ENCODE measurements at regions not wholly inside any gene's neighbourhood (a gene's known extent, or its start where the extent isn't known, plus 50 kb on each side); places are given as distances from the start of the nearest gene placed in this dataset.
"Not testable (repeated sequence)": the region's sequence is repeated elsewhere in the genome, so short reads cannot be mapped to it uniquely, and the experiment has no call there.

- H3K79me2 ChIP-seq (ENCODE audit: control insufficient read depth, insufficient read depth, low read length, unreplicated experiment); H3K36me3 ChIP-seq (ENCODE audit: insufficient read depth, low read length); H3K4me3 ChIP-seq (ENCODE audit: low read depth, low read length); H3K27me3 ChIP-seq (ENCODE audit: insufficient read depth, low read length); H2AFZ ChIP-seq (ENCODE audit: low read length, unreplicated experiment); H3K27ac ChIP-seq (ENCODE audit: low read depth, low read length): not testable (repeated sequence)
- H3K4me1 ChIP-seq (ENCODE audit: control insufficient read depth, insufficient read depth, low read length, unreplicated experiment): peaks cover 10% of the 10 kb centered on the region
Measured at GRCh38 chr2:160832381-160832780, 327.8 kb upstream of the TANK start.

GRCh38 chr2:160835166-160835565, 325.1 kb upstream of the TANK start:
- peaks cover 10% of the 10 kb centered on the region for H3K4me1 ChIP-seq (ENCODE audit: control insufficient read depth, insufficient read depth, low read length, unreplicated experiment)
- H3K36me3 ChIP-seq (ENCODE audit: insufficient read depth, low read length): no peaks in the 10 kb centered on the region
- no peak overlapping the region for H3K4me3 ChIP-seq (ENCODE audit: low read depth, low read length)
- H3K27ac ChIP-seq (ENCODE audit: low read depth, low read length): no peak overlapping the region
- no peaks in the 10 kb centered on the region for H3K79me2 ChIP-seq (ENCODE audit: control insufficient read depth, insufficient read depth, low read length, unreplicated experiment)
- H3K27me3 ChIP-seq (ENCODE audit: insufficient read depth, low read length): no peaks in the 10 kb centered on the region
- no peak overlapping the region for H2AFZ ChIP-seq (ENCODE audit: low read length, unreplicated experiment)

DNA sequence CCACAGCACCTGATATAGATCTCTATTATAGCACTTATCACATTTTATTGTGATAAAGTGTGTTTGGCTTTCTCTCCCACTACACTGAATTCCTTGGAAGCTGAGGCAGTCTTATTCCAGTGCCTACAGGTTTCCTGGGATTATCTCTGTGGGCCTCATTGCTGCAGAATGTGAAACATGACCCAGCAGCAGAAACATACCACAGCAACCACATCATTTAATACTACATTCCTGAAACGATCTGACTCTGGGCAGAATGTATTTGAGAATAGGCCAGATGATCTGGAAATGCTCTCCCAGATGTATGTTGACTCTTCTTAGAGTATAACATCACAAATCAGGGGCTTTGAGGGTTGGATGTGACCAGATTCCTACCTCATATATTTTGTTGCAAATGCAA, 323.5 kb upstream of the TANK start:
- Histone ChIP-seq H3K36me3 (ENCODE audit: insufficient read depth, low read length) (no peaks in the 10 kb centered on the region), H3K4me3 (ENCODE audit: low read depth, low read length) (no peak overlapping the region), H3K4me1 (ENCODE audit: control insufficient read depth, insufficient read depth, low read length, unreplicated experiment) (peaks cover 10% of the 10 kb centered on the region), H3K27me3 (ENCODE audit: insufficient read depth, low read length) (no peaks in the 10 kb centered on the region), H3K79me2 (ENCODE audit: control insufficient read depth, insufficient read depth, low read length, unreplicated experiment) (no peaks in the 10 kb centered on the region), H3K27ac (ENCODE audit: low read depth, low read length) (peak overlapping the region; percentile 12; the same call in 1 of the 2 replicates), H2AFZ (ENCODE audit: low read length, unreplicated experiment) (no peak overlapping the region)

DNA sequence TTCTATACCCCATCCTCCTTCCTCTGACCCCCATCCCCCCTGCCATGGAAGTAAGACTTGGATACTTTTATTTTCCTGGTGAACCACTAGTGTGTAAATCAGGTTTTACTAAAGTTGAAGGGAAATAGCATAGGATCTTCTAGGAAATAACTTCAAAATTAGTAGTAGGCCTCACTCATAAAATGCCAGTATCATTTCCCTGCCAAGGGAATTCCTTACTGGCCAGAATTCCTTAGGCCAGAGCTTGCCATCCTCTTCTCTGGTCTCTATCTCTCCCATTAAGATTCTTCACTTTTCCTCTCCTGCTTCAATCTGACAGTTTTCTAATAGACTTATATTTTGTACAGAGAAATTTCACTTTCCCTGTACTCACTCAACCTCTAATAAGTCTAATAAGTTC, 322.8 kb upstream of the TANK start:
- H3K27ac ChIP-seq (ENCODE audit: low read depth, low read length): no peak overlapping the region
- H2AFZ ChIP-seq (ENCODE audit: low read length, unreplicated experiment): no peak overlapping the region
- H3K4me1 ChIP-seq (ENCODE audit: control insufficient read depth, insufficient read depth, low read length, unreplicated experiment): peaks cover 10% of the 10 kb centered on the region
- H3K79me2 ChIP-seq (ENCODE audit: control insufficient read depth, insufficient read depth, low read length, unreplicated experiment): no peaks in the 10 kb centered on the region
- H3K4me3 ChIP-seq (ENCODE audit: low read depth, low read length): no peak overlapping the region
- H3K27me3 ChIP-seq (ENCODE audit: insufficient read depth, low read length): no peaks in the 10 kb centered on the region
- no peaks in the 10 kb centered on the region for H3K36me3 ChIP-seq (ENCODE audit: insufficient read depth, low read length)

DNA sequence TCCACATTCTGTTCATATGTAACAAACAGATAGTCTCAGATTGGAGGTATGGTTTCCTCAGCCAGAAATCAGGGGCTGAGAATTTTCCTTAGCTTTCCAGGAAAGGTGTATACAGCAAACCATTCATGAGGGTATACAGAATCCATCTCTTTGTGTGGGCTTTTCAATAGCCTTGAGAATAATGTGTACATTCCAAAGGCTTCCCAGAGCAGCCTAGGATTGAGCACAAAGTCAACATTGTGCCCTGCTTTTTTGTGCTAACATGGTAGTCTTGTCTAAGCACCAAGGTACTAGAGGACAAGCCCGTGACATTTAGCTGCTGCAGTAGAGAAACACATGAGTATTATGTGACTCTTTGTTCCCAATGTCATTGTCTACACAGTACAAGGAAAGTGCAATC, 322.1 kb upstream of the TANK start:
- Histone ChIP-seq H3K36me3 (ENCODE audit: insufficient read depth, low read length) (no peaks in the 10 kb centered on the region), H3K27ac (ENCODE audit: low read depth, low read length) (no peak overlapping the region), H3K4me3 (ENCODE audit: low read depth, low read length) (no peak overlapping the region), H3K27me3 (ENCODE audit: insufficient read depth, low read length) (no peaks in the 10 kb centered on the region), H3K79me2 (ENCODE audit: control insufficient read depth, insufficient read depth, low read length, unreplicated experiment) (no peaks in the 10 kb centered on the region), H3K4me1 (ENCODE audit: control insufficient read depth, insufficient read depth, low read length, unreplicated experiment) (peaks cover 10% of the 10 kb centered on the region), H2AFZ (ENCODE audit: low read length, unreplicated experiment) (no peak overlapping the region)

GRCh38 chr2:160838691-160839090, 321.5 kb upstream of the TANK start:
- no peak overlapping the region for H3K4me3 ChIP-seq (ENCODE audit: low read depth, low read length)

GRCh38 chr2:160842286-160842685, 317.9 kb upstream of the TANK start:
- Histone ChIP-seq H3K4me3 (ENCODE audit: low read depth, low read length) (no peak overlapping the region), H3K27me3 (ENCODE audit: insufficient read depth, low read length) (no peaks in the 10 kb centered on the region), H3K79me2 (ENCODE audit: control insufficient read depth, insufficient read depth, low read length, unreplicated experiment) (no peaks in the 10 kb centered on the region), H3K27ac (ENCODE audit: low read depth, low read length) (no peak overlapping the region), H3K4me1 (ENCODE audit: control insufficient read depth, insufficient read depth, low read length, unreplicated experiment) (peaks cover under 1% of the 10 kb centered on the region), H2AFZ (ENCODE audit: low read length, unreplicated experiment) (no peak overlapping the region), H3K36me3 (ENCODE audit: insufficient read depth, low read length) (no peaks in the 10 kb centered on the region)

More at GRCh38 chr2:160838691-160839090, 321.5 kb upstream of the TANK start:
- Histone ChIP-seq H2AFZ (ENCODE audit: low read length, unreplicated experiment) (no peak overlapping the region), H3K27me3 (ENCODE audit: insufficient read depth, low read length) (no peaks in the 10 kb centered on the region), H3K27ac (ENCODE audit: low read depth, low read length) (no peak overlapping the region), H3K4me1 (ENCODE audit: control insufficient read depth, insufficient read depth, low read length, unreplicated experiment) (peaks cover 10% of the 10 kb centered on the region), H3K36me3 (ENCODE audit: insufficient read depth, low read length) (no peaks in the 10 kb centered on the region), H3K79me2 (ENCODE audit: control insufficient read depth, insufficient read depth, low read length, unreplicated experiment) (no peaks in the 10 kb centered on the region)

GRCh38 chr2:160859096-160859495, 301.1 kb upstream of the TANK start:
- Histone ChIP-seq H3K4me3 (ENCODE audit: low read depth, low read length) (no peak overlapping the region), H3K79me2 (ENCODE audit: control insufficient read depth, insufficient read depth, low read length, unreplicated experiment) (no peaks in the 10 kb centered on the region), H3K36me3 (ENCODE audit: insufficient read depth, low read length) (no peaks in the 10 kb centered on the region), H3K4me1 (ENCODE audit: control insufficient read depth, insufficient read depth, low read length, unreplicated experiment) (no peaks in the 10 kb centered on the region), H3K27ac (ENCODE audit: low read depth, low read length) (no peak overlapping the region), H3K27me3 (ENCODE audit: insufficient read depth, low read length) (no peaks in the 10 kb centered on the region), H2AFZ (ENCODE audit: low read length, unreplicated experiment) (no peak overlapping the region)

DNA sequence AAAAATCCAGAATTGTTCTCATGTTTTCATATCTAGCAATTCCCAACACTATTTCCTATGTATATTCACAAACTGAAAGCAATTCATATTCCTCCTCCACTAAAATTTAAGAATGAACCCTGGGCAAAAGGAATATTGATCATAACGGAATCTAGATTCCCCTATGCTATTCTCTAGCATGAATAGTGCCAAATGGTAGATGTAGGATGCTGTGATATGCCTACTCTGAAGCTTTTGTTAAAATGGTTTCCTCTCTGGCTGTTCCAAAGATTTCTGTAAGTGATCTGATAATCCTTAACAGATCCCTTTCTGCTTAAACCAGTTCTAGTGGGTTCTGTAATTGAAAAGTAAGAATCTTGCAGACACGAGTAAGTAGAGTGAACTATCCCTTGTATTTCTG, 298.0 kb upstream of the TANK start:
- no peaks in the 10 kb centered on the region for H3K36me3 ChIP-seq (ENCODE audit: insufficient read depth, low read length)
- H3K27ac ChIP-seq (ENCODE audit: low read depth, low read length): no peak overlapping the region
- H2AFZ ChIP-seq (ENCODE audit: low read length, unreplicated experiment): no peak overlapping the region
- H3K27me3 ChIP-seq (ENCODE audit: insufficient read depth, low read length): no peaks in the 10 kb centered on the region
- H3K79me2 ChIP-seq (ENCODE audit: control insufficient read depth, insufficient read depth, low read length, unreplicated experiment): no peaks in the 10 kb centered on the region
- no peak overlapping the region for H3K4me3 ChIP-seq (ENCODE audit: low read depth, low read length)
- H3K4me1 ChIP-seq (ENCODE audit: control insufficient read depth, insufficient read depth, low read length, unreplicated experiment): no peaks in the 10 kb centered on the region

- no peaks in the 10 kb centered on the region for H3K36me3 ChIP-seq (ENCODE audit: insufficient read depth, low read length)
- H3K79me2 ChIP-seq (ENCODE audit: control insufficient read depth, insufficient read depth, low read length, unreplicated experiment): no peaks in the 10 kb centered on the region
- H3K4me1 ChIP-seq (ENCODE audit: control insufficient read depth, insufficient read depth, low read length, unreplicated experiment): peaks cover 37% of the 10 kb centered on the region
- peak overlapping the region; percentile 91 for H3K27ac ChIP-seq (ENCODE audit: low read depth, low read length)
- H3K4me3 ChIP-seq (ENCODE audit: low read depth, low read length): no peak overlapping the region
- H2AFZ ChIP-seq (ENCODE audit: low read length, unreplicated experiment): no peak overlapping the region
- H3K27me3 ChIP-seq (ENCODE audit: insufficient read depth, low read length): no peaks in the 10 kb centered on the region
Measured at GRCh38 chr2:160868891-160869290, 291.3 kb upstream of the TANK start.

DNA sequence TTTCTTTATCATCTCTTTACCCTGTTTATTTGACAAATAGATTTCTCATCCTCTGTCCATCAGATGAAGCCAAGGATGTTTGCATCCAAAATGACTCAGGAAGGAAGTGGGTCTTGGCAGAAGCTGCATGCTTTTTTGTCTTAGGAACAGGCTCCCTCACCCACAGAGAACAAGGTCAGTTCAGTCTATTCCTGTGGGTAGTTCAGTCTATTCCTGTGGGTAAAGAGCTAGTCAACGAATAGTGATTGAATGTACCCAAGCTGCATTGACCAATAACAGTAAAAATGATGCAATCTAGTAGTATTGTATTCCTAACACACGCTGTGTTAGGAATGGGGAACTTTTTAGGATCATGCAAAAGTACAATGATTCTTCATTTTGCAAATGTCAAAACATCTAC, 290.8 kb upstream of the TANK start:
- Histone ChIP-seq H3K4me1 (ENCODE audit: control insufficient read depth, insufficient read depth, low read length, unreplicated experiment) (peaks cover 37% of the 10 kb centered on the region), H3K36me3 (ENCODE audit: insufficient read depth, low read length) (no peaks in the 10 kb centered on the region), H3K27me3 (ENCODE audit: insufficient read depth, low read length) (no peaks in the 10 kb centered on the region), H3K4me3 (ENCODE audit: low read depth, low read length) (peak overlapping the region; percentile 0; the same call in 1 of the 2 replicates), H3K79me2 (ENCODE audit: control insufficient read depth, insufficient read depth, low read length, unreplicated experiment) (no peaks in the 10 kb centered on the region), H3K27ac (ENCODE audit: low read depth, low read length) (peak overlapping the region; percentile 91), H2AFZ (ENCODE audit: low read length, unreplicated experiment) (no peak overlapping the region)

All from ACC112 (cell line).